ENCODE measurements at regions not wholly inside any gene's neighbourhood (a gene's known extent, or its start where the extent isn't known, plus 50 kb on each side); places are given as distances from the start of the nearest gene placed in this dataset.

GRCh38 chr21:32196001-32196400, 82.8 kb downstream of the MIS18A start:
- peaks cover 22% of the 10 kb centered on the region for H3K4me1 Mint-ChIP-seq
- no peak overlapping the region for H3K27ac Mint-ChIP-seq
- TF ChIP-seq CTCF (IDR thresholded peaks at IDR 0.05) = no peak
- no peaks in the 10 kb centered on the region for H3K9me3 Mint-ChIP-seq
- no peak overlapping the region for H3K4me3 Mint-ChIP-seq
- DNase-seq = no peak
- no peaks in the 10 kb centered on the region for H3K36me3 Mint-ChIP-seq (ENCODE audit: low read depth)
- peaks cover 16% of the 10 kb centered on the region for H3K27me3 Mint-ChIP-seq (ENCODE audit: low read depth, poor library complexity)

GRCh38 chr21:32193098-32193465, 85.8 kb downstream of the MIS18A start:
- H3K36me3 Mint-ChIP-seq (ENCODE audit: low read depth) = no peaks in the 10 kb centered on the region
- TF ChIP-seq CTCF (IDR thresholded peaks at IDR 0.05) = no peak
- H3K4me3 Mint-ChIP-seq = no peak overlapping the region
- H3K9me3 Mint-ChIP-seq = peaks cover 4% of the 10 kb centered on the region
- H3K4me1 Mint-ChIP-seq = peaks cover 16% of the 10 kb centered on the region
- no peak overlapping the region for H3K27ac Mint-ChIP-seq
- DNase-seq = no peak
- peaks cover 22% of the 10 kb centered on the region for H3K27me3 Mint-ChIP-seq (ENCODE audit: low read depth, poor library complexity)

DNA sequence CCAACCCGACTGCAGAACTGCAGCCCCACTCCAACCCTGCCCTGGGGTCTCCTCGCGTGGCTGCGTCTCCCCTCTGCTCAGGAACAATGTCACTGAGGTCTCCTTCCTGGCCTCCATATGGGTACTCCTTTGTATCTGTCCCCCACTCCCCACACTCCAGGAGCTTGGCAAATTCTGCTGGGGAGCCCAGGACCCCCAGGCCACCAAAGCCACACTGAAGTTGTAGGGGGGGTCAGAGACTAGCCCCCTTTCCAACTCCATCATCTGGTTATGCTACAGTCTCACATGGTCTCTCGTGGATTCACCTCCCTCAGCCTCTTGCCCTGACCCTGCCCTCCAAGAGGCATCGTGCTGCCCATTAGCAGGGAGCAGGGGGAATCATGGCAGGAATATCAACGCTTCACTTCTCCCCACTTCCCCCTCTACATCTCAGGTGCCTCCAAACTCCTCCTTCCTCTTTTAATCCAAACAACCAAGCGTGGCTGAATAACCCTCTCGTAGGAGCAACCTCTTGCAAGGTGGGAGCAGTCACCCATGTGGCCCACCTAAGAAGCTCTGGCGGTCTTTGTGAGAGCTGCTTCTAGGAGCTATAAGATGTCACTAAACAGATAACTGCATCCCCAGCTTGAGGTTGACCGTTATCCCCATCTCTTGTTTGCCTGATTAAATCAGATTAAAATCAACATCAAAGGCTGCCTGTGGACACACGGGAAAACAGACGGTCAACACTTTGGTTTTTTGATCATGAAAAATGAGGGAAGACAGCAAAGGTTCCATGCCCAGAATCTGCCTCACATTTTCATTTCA, 86.4 kb downstream of the MIS18A start:
- Mint-ChIP-seq H3K4me3 (no peak overlapping the region), H3K9me3 (peaks cover 4% of the 10 kb centered on the region), H3K27me3 (ENCODE audit: low read depth, poor library complexity) (peaks cover 22% of the 10 kb centered on the region), H3K36me3 (ENCODE audit: low read depth) (no peaks in the 10 kb centered on the region), H3K27ac (no peak overlapping the region), H3K4me1 (peaks cover 11% of the 10 kb centered on the region)
- TF ChIP-seq CTCF (IDR thresholded peaks at IDR 0.05) = no peak
- DNase-seq = no peak

DNA sequence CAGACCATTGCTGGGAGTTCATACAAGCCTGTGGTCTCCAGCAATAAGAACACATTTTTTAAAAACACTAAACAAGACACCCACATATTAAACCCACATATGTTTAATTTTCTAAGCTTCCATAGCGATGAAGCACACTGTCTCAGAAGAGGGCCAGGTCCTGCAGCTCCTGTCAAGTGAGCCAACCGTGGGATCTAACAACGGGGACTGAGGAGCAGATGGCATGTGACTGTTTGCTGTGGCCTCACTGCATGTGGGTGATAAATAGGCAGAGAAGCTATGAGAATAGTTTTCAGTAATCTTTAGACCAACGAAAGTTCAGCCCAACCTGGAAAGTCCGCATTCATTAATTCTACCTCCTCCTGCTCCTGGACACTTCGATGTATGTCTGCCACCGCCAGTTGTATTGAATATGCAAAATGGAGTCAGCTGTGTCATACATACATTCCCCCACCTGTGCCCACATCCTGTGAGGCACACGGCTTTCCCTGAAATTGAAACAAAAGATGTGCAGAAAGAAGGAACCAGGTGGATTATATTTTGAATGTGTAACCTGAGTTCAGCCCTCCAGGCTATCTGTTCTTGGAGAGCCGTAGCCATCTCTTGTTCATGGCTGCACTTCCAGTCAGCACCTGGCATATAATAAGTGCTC, 88.2 kb downstream of the MIS18A start:
- no peak for TF ChIP-seq CTCF (IDR thresholded peaks at IDR 0.05)
- no peak for DNase-seq

GRCh38 chr21:32189688-32190483, 89.0 kb downstream of the MIS18A start:
- Mint-ChIP-seq H3K27me3 (ENCODE audit: low read depth, poor library complexity) (peaks cover 15% of the 10 kb centered on the region), H3K9me3 (peaks cover 4% of the 10 kb centered on the region), H3K4me3 (no peak overlapping the region), H3K27ac (no peak overlapping the region), H3K4me1 (peaks cover 33% of the 10 kb centered on the region), H3K36me3 (ENCODE audit: low read depth) (no peaks in the 10 kb centered on the region)
- no peak for TF ChIP-seq CTCF (IDR thresholded peaks at IDR 0.05)
- no peak for DNase-seq

More for the DNA sequence above, 88.2 kb downstream of the MIS18A start:
- Mint-ChIP-seq H3K27me3 (ENCODE audit: low read depth, poor library complexity) (peaks cover 15% of the 10 kb centered on the region), H3K9me3 (peaks cover 4% of the 10 kb centered on the region), H3K36me3 (ENCODE audit: low read depth) (no peaks in the 10 kb centered on the region), H3K4me3 (no peak overlapping the region), H3K27ac (peak overlapping the region; percentile 41), H3K4me1 (peaks cover 26% of the 10 kb centered on the region)

Data from nephron progenitor cell (in vitro differentiated cells).